BJ (cell line): ENCODE measurements at regions not wholly inside any gene's neighbourhood (a gene's known extent, or its start where the extent isn't known, plus 50 kb on each side); places are given as distances from the start of the nearest gene placed in this dataset.

ENCODE experiments used
- CTCF ChIA-PET: fragments of 350-600 bp; formaldehyde crosslinking; extraction: SDS; loops from one replicate; lab custom pipeline; 2021; ENCODE audit warnings: antibody characterized with exemption, inconsistent platforms; lab: Yijun Ruan, JAX
- POLR2A ChIA-PET: fragments of 300-600 bp; sonication (Branson Sonifier 250); formaldehyde crosslinking; extraction: SDS; loops from one replicate; lab custom pipeline; 2021; ENCODE audit warnings: antibody characterized with exemption; lab: Charles Lee
- DNase-seq: peaks from one replicate; pipeline ENCODE4 v3.0.0-alpha.2; 2011; ENCODE audit warnings: low read depth
- H3K27me3 ChIP-seq: 2 replicates; pipeline ENCODE4 v1.6.0; 2011; ENCODE audit warnings: low read length; ENCODE audit not compliant: control insufficient read depth, insufficient read depth
- H3K36me3 ChIP-seq: 2 replicates; pipeline ENCODE4 v1.5.1; 2011; ENCODE audit warnings: low read length; ENCODE audit not compliant: control insufficient read depth, insufficient read depth
- H3K4me3 ChIP-seq: 2 replicates; pipeline ENCODE4 v1.5.1; 2011; ENCODE audit warnings: low read depth, mild to moderate bottlenecking, control low read depth, low read length
- CTCF ChIP-seq: IDR thresholded peaks from 2 replicates; pipeline ENCODE4 v1.5.1; 2011; ENCODE audit warnings: low read depth, mild to moderate bottlenecking, control low read depth, inconsistent platforms, low read length, moderate library complexity; ENCODE audit not compliant: insufficient read depth

- no peak for TF ChIP-seq CTCF
- ChIA-PET POLR2A (no interaction called here), CTCF (interaction anchor here (0.8 to 1.6 kb wide), 2 partner anchors 9 to 412 kb away, joined by 3 to 4 read pairs; no protein-coding TSS in a partner anchor)
- Histone ChIP-seq H3K4me3 (no peak overlapping the region), H3K36me3 (no peaks in the 10 kb centered on the region), H3K27me3 (peaks cover 3% of the 10 kb centered on the region)
- DNase-seq: no peak
Measured at GRCh38 chr3:193902607-193903511, 233.1 kb upstream of the HES1 start.

GRCh38 chr3:193903512-193903817 is 232.5 kb upstream of the HES1 start:
- Histone ChIP-seq H3K4me3 (no peak overlapping the region), H3K36me3 (no peaks in the 10 kb centered on the region), H3K27me3 (peaks cover 3% of the 10 kb centered on the region)
- no peak for DNase-seq
- ChIA-PET CTCF (no interaction called here), POLR2A (interaction anchor here (0.7 kb wide), 1 partner anchor 8 kb away, joined by 3 read pairs; no protein-coding TSS in a partner anchor)
- no peak for TF ChIP-seq CTCF

DNA sequence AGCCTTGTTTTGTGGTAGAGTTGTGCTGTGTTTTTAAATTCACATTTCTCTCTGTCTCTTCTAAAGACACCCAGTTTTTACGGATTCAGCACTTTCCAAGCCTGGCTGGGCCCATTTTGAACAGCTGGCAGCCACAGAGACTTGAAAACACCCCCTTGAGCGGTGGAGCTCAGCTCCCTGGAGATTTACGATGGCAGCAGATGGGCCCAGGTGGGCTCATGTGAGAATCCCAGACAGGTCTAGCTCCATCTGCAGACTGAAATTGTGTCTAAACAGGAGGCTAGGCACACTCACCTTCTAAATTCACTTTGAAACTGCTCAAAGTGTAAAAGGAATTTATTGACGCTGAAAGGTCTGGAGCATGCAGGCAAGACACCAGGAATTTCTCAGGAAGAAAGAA is 232.0 kb upstream of the HES1 start:
- H3K4me3 ChIP-seq: no peak overlapping the region
- ChIA-PET CTCF (interaction anchor here (0.6 kb wide), 1 partner anchor 9 kb away, joined by 3 read pairs; no protein-coding TSS in a partner anchor), POLR2A (interaction anchor here (0.7 kb wide), 1 partner anchor 8 kb away, joined by 3 read pairs; no protein-coding TSS in a partner anchor)
- no peaks in the 10 kb centered on the region; the same call in 1 of the 2 replicates for H3K27me3 ChIP-seq
- H3K36me3 ChIP-seq: no peaks in the 10 kb centered on the region
- TF ChIP-seq CTCF: no peak
- DNase-seq: no peak

GRCh38 chr3:193905541-193906396 is 230.2 kb upstream of the HES1 start:
- TF ChIP-seq CTCF: no peak
- ChIA-PET POLR2A (no interaction called here), CTCF (interaction anchor here (1.1 kb wide), 1 partner anchor 9 kb away, joined by 3 read pairs; no protein-coding TSS in a partner anchor)
- no peaks in the 10 kb centered on the region for H3K36me3 ChIP-seq
- H3K27me3 ChIP-seq: no peaks in the 10 kb centered on the region; the same call in 1 of the 2 replicates
- DNase-seq: no peak
- H3K4me3 ChIP-seq: no peak overlapping the region
